ENCODE measurements at regions not wholly inside any gene's neighbourhood (a gene's known extent, or its start where the extent isn't known, plus 50 kb on each side); places are given as distances from the start of the nearest gene placed in this dataset.
"Not testable (repeated sequence)": the region's sequence is repeated elsewhere in the genome, so short reads cannot be mapped to it uniquely, and the experiment has no call there.

- Histone ChIP-seq H3K27me3 (no peaks in the 10 kb centered on the region), H3K4me3 (no peak overlapping the region), H3K4me1 (no peaks in the 10 kb centered on the region), H3K27ac (no peak overlapping the region), H3K36me3 (no peaks in the 10 kb centered on the region), H3K9me3 (no peaks in the 10 kb centered on the region)
- intact Hi-C loops (cut with DNase I): no loop called here
- no peak for TF ChIP-seq CTCF (IDR thresholded peaks at IDR 0.05)
- no peak for ATAC-seq
- no peak for DNase-seq
Observed at GRCh38 chr1:125119024-125119441, 3934.3 kb downstream of the SRGAP2C start.

GRCh38 chr1:125119566-125120205 lies 3934.9 kb downstream of the SRGAP2C start:
- H3K9me3 ChIP-seq; H3K27ac ChIP-seq; H3K36me3 ChIP-seq; H3K4me3 ChIP-seq; intact Hi-C loops (cut with DNase I); H3K4me1 ChIP-seq; DNase-seq; H3K27me3 ChIP-seq; ATAC-seq: not testable (repeated sequence)

GRCh38 chr1:125122579-125122978 lies 3937.8 kb downstream of the SRGAP2C start:
- H3K4me1 ChIP-seq; H3K27me3 ChIP-seq; H3K27ac ChIP-seq; ATAC-seq; intact Hi-C loops (cut with DNase I); H3K36me3 ChIP-seq; H3K9me3 ChIP-seq; DNase-seq; H3K4me3 ChIP-seq: not testable (repeated sequence)

All from upper lobe of right lung (tissue), 1 donor.